ENCODE measurements at regions not wholly inside any gene's neighbourhood (a gene's known extent, or its start where the extent isn't known, plus 50 kb on each side); places are given as distances from the start of the nearest gene placed in this dataset.

- TF ChIP-seq CREB5 (CRISPR knock-in tag; IDR thresholded peaks at IDR 0.05) (no peak), FOXM1 (IDR thresholded peaks at IDR 0.05; ENCODE audit: low read depth) (no peak), FOXM1 (CRISPR knock-in tag; IDR thresholded peaks at IDR 0.05; ENCODE audit: low read depth) (no peak), PHB (CRISPR knock-in tag; IDR thresholded peaks at IDR 0.05) (no peak), TCF3 (CRISPR knock-in tag; IDR thresholded peaks at IDR 0.05) (peak; percentile 58), SNIP1 (IDR thresholded peaks at IDR 0.05; ENCODE audit: low read depth) (no peak), ATF3 (IDR thresholded peaks at IDR 0.05) (no peak), ATF3 (CRISPR knock-in tag; conservative IDR thresholded peaks at IDR 0.05) (no peak), HINFP (tag; conservative IDR thresholded peaks at IDR 0.05; ENCODE audit: low read depth) (no peak), RBBP5 (IDR thresholded peaks at IDR 0.05; ENCODE audit: borderline replicate concordance, insufficient read depth, low read length, poor library complexity, severe bottlenecking) (no peak), SIRT6 (IDR thresholded peaks at IDR 0.05; ENCODE audit: low read depth, low read length) (no peak), RREB1 (CRISPR knock-in tag; IDR thresholded peaks at IDR 0.05) (no peak), KDM4B (IDR thresholded peaks at IDR 0.05; ENCODE audit: borderline replicate concordance in 2 of 2, low read depth in 1 of 2) (no peak), MNT (conservative IDR thresholded peaks at IDR 0.05) (no peak), ZNF212 (CRISPR knock-in tag; IDR thresholded peaks at IDR 0.05) (no peak), BHLHE40 (IDR thresholded peaks at IDR 0.05; ENCODE audit: low read length) (no peak)
These were observed 233.6 kb downstream of the TTLL2 start (continued) for GRCh38 chr6:167558246-167559177.
